PC-9 (cell line): ENCODE measurements at regions not wholly inside any gene's neighbourhood (a gene's known extent, or its start where the extent isn't known, plus 50 kb on each side); places are given as distances from the start of the nearest gene placed in this dataset.

Source experiments
- BruUV-seq: library from RNA; stranded (reverse); fragments of 400-500 nt; replicated peaks from 2 replicates; lab custom pipeline; 2021; lab: Mats Ljungman, UMichigan
- CTCF ChIA-PET: fragments of 300-600 bp; sonication (Branson Sonifier 250); formaldehyde crosslinking; loops from one replicate; lab custom pipeline; 2022; ENCODE audit warnings: antibody characterized with exemption; lab: Charles Lee
- POLR2A ChIA-PET: fragments of 300-600 bp; sonication (Branson Sonifier 250); formaldehyde crosslinking; loops from one replicate; lab custom pipeline; 2022; ENCODE audit warnings: antibody characterized with exemption; ENCODE audit not compliant: unreplicated experiment; lab: Charles Lee
- DNase-seq, 2 experiments: peaks; one replicate each; pipeline versions ENCODE4 v3.0.0 to v3.0.0-alpha.2; 2015 to 2022; ENCODE audit warnings: mixed read lengths in 1 of 2
- H2AFZ ChIP-seq: fragments of 200-600 bp; sonication (generic); 2 replicates; pipeline ENCODE4 v1.8.1; 2017; ENCODE audit warnings: antibody characterized with exemption
- H3F3A ChIP-seq: fragments of 200-600 bp; sonication (generic); 2 replicates; pipeline ENCODE4 v1.8.1; 2017; ENCODE audit warnings: antibody characterized with exemption, mild to moderate bottlenecking, low read depth; ENCODE audit not compliant: insufficient read depth
- H3K27ac ChIP-seq: fragments of 200-600 bp; sonication (generic); 2 replicates; pipeline ENCODE4 v1.6.1; 2016; ENCODE audit warnings: mixed run types
- H3K27me3 ChIP-seq: fragments of 200-600 bp; sonication (generic); 2 replicates; pipeline ENCODE4 v1.6.1; 2016; ENCODE audit warnings: low read depth, mixed run types; ENCODE audit not compliant: insufficient read depth
- H3K36me3 ChIP-seq: fragments of 200-600 bp; sonication (generic); 2 replicates; pipeline ENCODE4 v1.6.1; 2016; ENCODE audit warnings: low read depth, mixed run types
- H3K4me1 ChIP-seq: fragments of 200-600 bp; sonication (generic); replicated peaks from 2 replicates; pipeline ENCODE4 v1.6.1; 2016; ENCODE audit warnings: mixed run types; ENCODE audit not compliant: insufficient read depth
- H3K4me2 ChIP-seq: fragments of 200-600 bp; sonication (generic); 2 replicates; pipeline ENCODE4 v1.6.1; 2017; ENCODE audit warnings: mixed run types
- H3K4me3 ChIP-seq: fragments of 200-600 bp; sonication (generic); 2 replicates; pipeline ENCODE4 v1.6.1; 2016; ENCODE audit warnings: mixed run types
- H3K79me2 ChIP-seq: fragments of 200-600 bp; sonication (generic); 2 replicates; pipeline ENCODE4 v1.6.1; 2017; ENCODE audit warnings: low read depth, mixed run types
- H3K9me2 ChIP-seq: fragments of 200-600 bp; sonication (generic); 2 replicates; pipeline ENCODE4 v1.8.1; 2017; ENCODE audit warnings: mild to moderate bottlenecking; ENCODE audit not compliant: insufficient read depth
- H3K9me3 ChIP-seq: fragments of 200-600 bp; sonication (generic); 2 replicates; pipeline ENCODE4 v1.8.1; 2016; ENCODE audit warnings: low read depth; ENCODE audit not compliant: insufficient read depth
- H4K20me1 ChIP-seq: fragments of 200-600 bp; sonication (generic); 2 replicates; pipeline ENCODE4 v1.8.1; 2017; ENCODE audit not compliant: insufficient read depth
- CTCF ChIP-seq: fragments of 200-600 bp; sonication (generic); conservative IDR thresholded peaks from 2 replicates; pipeline ENCODE4 v1.6.1; 2017; ENCODE audit warnings: mixed run types, antibody characterized with exemption, mild to moderate bottlenecking, moderate library complexity
- EZH2 ChIP-seq: fragments of 200-600 bp; sonication (generic); IDR thresholded peaks from 2 replicates; pipeline ENCODE4 v1.8.0; 2017; ENCODE audit warnings: antibody characterized with exemption, low read depth
- intact Hi-C: fragments of 100-400 bp; cut with micrococcal nuclease; formaldehyde crosslinking; loops from one replicate; pipeline ENCODE4 v1.10.0; 2022; ENCODE audit not compliant: unreplicated experiment

- DNase-seq, result no peak
- Histone ChIP-seq H4K20me1 (no peaks in the 10 kb centered on the region), H3K27me3 (no peaks in the 10 kb centered on the region), H3K9me2 (no peaks in the 10 kb centered on the region), H3K4me1 (no peaks in the 10 kb centered on the region), H3F3A (no peaks in the 10 kb centered on the region), H3K36me3 (no peaks in the 10 kb centered on the region), H3K27ac (no peak overlapping the region), H3K4me2 (no peak overlapping the region), H2AFZ (no peak overlapping the region), H3K9me3 (no peaks in the 10 kb centered on the region), H3K4me3 (no peak overlapping the region), H3K79me2 (no peaks in the 10 kb centered on the region)
- intact Hi-C loops, result no loop called here
- TF ChIP-seq EZH2 (no peak), CTCF (no peak)
- no TSS peak for BruUV-seq
- ChIA-PET POLR2A (no interaction called here), CTCF (no interaction called here)
These were observed 89.4 kb downstream of the FAS start for GRCh38 chr10:89079961-89080360.

- POLR2A ChIA-PET, result no interaction called here
These were observed 88.4 kb downstream of the FAS start for GRCh38 chr10:89078724-89079672.

GRCh38 chr10:89076120-89076519, 85.5 kb downstream of the FAS start:
- Histone ChIP-seq H3K27me3 (no peaks in the 10 kb centered on the region), H3K4me1 (no peaks in the 10 kb centered on the region), H3K4me3 (no peak overlapping the region), H4K20me1 (no peaks in the 10 kb centered on the region), H3K79me2 (no peaks in the 10 kb centered on the region), H3K9me3 (no peaks in the 10 kb centered on the region), H3K9me2 (no peaks in the 10 kb centered on the region), H3K36me3 (no peaks in the 10 kb centered on the region), H3F3A (no peaks in the 10 kb centered on the region), H2AFZ (no peak overlapping the region), H3K27ac (no peak overlapping the region), H3K4me2 (no peak overlapping the region)
- CTCF ChIA-PET, result no interaction called here
- intact Hi-C loops, result no loop called here
- POLR2A ChIA-PET, result no interaction called here
- DNase-seq, result no peak
- TF ChIP-seq EZH2 (no peak), CTCF (no peak)
- BruUV-seq, result no TSS peak

More at GRCh38 chr10:89078724-89079672, 88.4 kb downstream of the FAS start:
- no TSS peak for BruUV-seq
- H3K4me2 ChIP-seq, result no peak overlapping the region
- intact Hi-C loops, result no loop called here
- H3K9me2 ChIP-seq, result no peaks in the 10 kb centered on the region
- CTCF ChIA-PET, result no interaction called here
- no peaks in the 10 kb centered on the region for H3F3A ChIP-seq
- no peak for DNase-seq
- no peak for TF ChIP-seq CTCF
- no peak for TF ChIP-seq EZH2
- H4K20me1 ChIP-seq, result no peaks in the 10 kb centered on the region
- no peaks in the 10 kb centered on the region for H3K4me1 ChIP-seq
- no peak overlapping the region for H2AFZ ChIP-seq
- H3K27me3 ChIP-seq, result no peaks in the 10 kb centered on the region
- H3K9me3 ChIP-seq, result no peaks in the 10 kb centered on the region
- H3K27ac ChIP-seq, result no peak overlapping the region
- H3K36me3 ChIP-seq, result no peaks in the 10 kb centered on the region
- H3K4me3 ChIP-seq, result no peak overlapping the region
- no peaks in the 10 kb centered on the region for H3K79me2 ChIP-seq
